Skeletal muscle cell (primary cell): ENCODE measurements at regions not wholly inside any gene's neighbourhood (a gene's known extent, or its start where the extent isn't known, plus 50 kb on each side); places are given as distances from the start of the nearest gene placed in this dataset.

ENCODE experiments used
- DNase-seq: peaks from one replicate; pipeline ENCODE4 v3.0.0-alpha.2; 2010; ENCODE audit warnings: low read depth
- H3K4me3 ChIP-seq: 2 replicates; pipeline ENCODE4 v1.5.1; 2011; ENCODE audit warnings: low read depth, mild to moderate bottlenecking, control low read depth, low read length, moderate library complexity

GRCh38 chr6:54991761-54992330, 145.3 kb downstream of the FAM83B start:
- DNase-seq, result no peak
- H3K4me3 ChIP-seq, result no peak overlapping the region

GRCh38 chr6:54992789-54993188, 146.2 kb downstream of the FAM83B start:
- no peak overlapping the region for H3K4me3 ChIP-seq
- DNase-seq, result no peak

GRCh38 chr6:54993294-54993693, 146.7 kb downstream of the FAM83B start:
- DNase-seq, result no peak
- H3K4me3 ChIP-seq, result no peak overlapping the region

GRCh38 chr6:54993948-54994347, 147.4 kb downstream of the FAM83B start:
- no peak overlapping the region for H3K4me3 ChIP-seq
- DNase-seq, result no peak

- H3K4me3 ChIP-seq, result no peak overlapping the region
- DNase-seq, result no peak
Measured at GRCh38 chr6:54998576-54998975, 152.0 kb downstream of the FAM83B start.

GRCh38 chr6:55003719-55004430, 157.3 kb downstream of the FAM83B start:
- DNase-seq, result no peak
- H3K4me3 ChIP-seq, result no peak overlapping the region

- H3K4me3 ChIP-seq, result no peak overlapping the region
- DNase-seq, result no peak
Measured at GRCh38 chr6:55009131-55009530, 162.6 kb downstream of the FAM83B start.

- H3K4me3 ChIP-seq, result no peak overlapping the region
- DNase-seq, result no peak
Measured at GRCh38 chr6:55011034-55011433, 163.3 kb upstream of the HCRTR2 start.

GRCh38 chr6:55012454-55012853, 161.9 kb upstream of the HCRTR2 start:
- no peak overlapping the region for H3K4me3 ChIP-seq
- DNase-seq, result no peak

GRCh38 chr6:55014321-55015088, 159.8 kb upstream of the HCRTR2 start:
- H3K4me3 ChIP-seq, result no peak overlapping the region
- no peak for DNase-seq

- no peak for DNase-seq
- H3K4me3 ChIP-seq, result no peak overlapping the region
Measured at GRCh38 chr6:55016261-55016660, 158.1 kb upstream of the HCRTR2 start.

GRCh38 chr6:55017555-55018300, 156.6 kb upstream of the HCRTR2 start:
- DNase-seq, result no peak
- no peak overlapping the region for H3K4me3 ChIP-seq

GRCh38 chr6:55019591-55019990, 154.7 kb upstream of the HCRTR2 start:
- no peak for DNase-seq
- H3K4me3 ChIP-seq, result no peak overlapping the region

GRCh38 chr6:55023230-55023629, 151.1 kb upstream of the HCRTR2 start:
- DNase-seq, result no peak
- no peak overlapping the region for H3K4me3 ChIP-seq

GRCh38 chr6:55033016-55033546, 141.2 kb upstream of the HCRTR2 start:
- DNase-seq, result no peak
- no peak overlapping the region for H3K4me3 ChIP-seq

GRCh38 chr6:55034752-55035151, 139.6 kb upstream of the HCRTR2 start:
- DNase-seq, result no peak
- H3K4me3 ChIP-seq, result no peak overlapping the region

GRCh38 chr6:55040102-55040848, 134.0 kb upstream of the HCRTR2 start:
- no peak overlapping the region for H3K4me3 ChIP-seq
- peak; percentile 76 for DNase-seq

GRCh38 chr6:55046869-55047422, 127.4 kb upstream of the HCRTR2 start:
- DNase-seq, result no peak
- H3K4me3 ChIP-seq, result no peak overlapping the region
